GM12874 (cell line): ENCODE measurements at regions not wholly inside any gene's neighbourhood (a gene's known extent, or its start where the extent isn't known, plus 50 kb on each side); places are given as distances from the start of the nearest gene placed in this dataset.

Experiments used
- TF ChIP-seq, protein P1 (sequence below): IDR thresholded peaks from 2 replicates; pipeline ENCODE4 v1.5.1; 2011; ENCODE audit warnings: low read depth, mild to moderate bottlenecking, control low read depth, low read length, moderate library complexity; ENCODE audit not compliant: insufficient read depth

DNA sequence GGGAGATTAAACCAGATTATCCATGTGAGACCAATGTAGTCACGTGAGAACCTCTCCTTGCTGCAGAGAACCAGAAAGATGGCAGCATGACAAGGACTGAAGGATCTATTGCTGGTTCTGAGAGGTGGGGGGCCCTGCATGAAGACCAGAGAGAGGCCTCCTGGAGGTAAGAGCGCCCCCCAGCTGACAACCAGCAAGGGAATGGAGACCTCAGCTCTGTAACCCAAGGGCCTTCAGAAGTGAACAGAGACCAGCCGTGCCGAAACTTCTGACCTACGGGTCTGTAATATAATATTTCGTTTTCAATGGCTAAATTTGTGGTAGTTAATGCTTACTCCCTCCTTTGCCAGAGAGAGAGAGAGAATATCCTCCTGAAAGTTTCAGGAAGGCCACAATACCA lies 524.1 kb upstream of the TBX3 start:
- TF ChIP-seq, protein P1, sequence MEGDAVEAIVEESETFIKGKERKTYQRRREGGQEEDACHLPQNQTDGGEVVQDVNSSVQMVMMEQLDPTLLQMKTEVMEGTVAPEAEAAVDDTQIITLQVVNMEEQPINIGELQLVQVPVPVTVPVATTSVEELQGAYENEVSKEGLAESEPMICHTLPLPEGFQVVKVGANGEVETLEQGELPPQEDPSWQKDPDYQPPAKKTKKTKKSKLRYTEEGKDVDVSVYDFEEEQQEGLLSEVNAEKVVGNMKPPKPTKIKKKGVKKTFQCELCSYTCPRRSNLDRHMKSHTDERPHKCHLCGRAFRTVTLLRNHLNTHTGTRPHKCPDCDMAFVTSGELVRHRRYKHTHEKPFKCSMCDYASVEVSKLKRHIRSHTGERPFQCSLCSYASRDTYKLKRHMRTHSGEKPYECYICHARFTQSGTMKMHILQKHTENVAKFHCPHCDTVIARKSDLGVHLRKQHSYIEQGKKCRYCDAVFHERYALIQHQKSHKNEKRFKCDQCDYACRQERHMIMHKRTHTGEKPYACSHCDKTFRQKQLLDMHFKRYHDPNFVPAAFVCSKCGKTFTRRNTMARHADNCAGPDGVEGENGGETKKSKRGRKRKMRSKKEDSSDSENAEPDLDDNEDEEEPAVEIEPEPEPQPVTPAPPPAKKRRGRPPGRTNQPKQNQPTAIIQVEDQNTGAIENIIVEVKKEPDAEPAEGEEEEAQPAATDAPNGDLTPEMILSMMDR = no peak

DNA sequence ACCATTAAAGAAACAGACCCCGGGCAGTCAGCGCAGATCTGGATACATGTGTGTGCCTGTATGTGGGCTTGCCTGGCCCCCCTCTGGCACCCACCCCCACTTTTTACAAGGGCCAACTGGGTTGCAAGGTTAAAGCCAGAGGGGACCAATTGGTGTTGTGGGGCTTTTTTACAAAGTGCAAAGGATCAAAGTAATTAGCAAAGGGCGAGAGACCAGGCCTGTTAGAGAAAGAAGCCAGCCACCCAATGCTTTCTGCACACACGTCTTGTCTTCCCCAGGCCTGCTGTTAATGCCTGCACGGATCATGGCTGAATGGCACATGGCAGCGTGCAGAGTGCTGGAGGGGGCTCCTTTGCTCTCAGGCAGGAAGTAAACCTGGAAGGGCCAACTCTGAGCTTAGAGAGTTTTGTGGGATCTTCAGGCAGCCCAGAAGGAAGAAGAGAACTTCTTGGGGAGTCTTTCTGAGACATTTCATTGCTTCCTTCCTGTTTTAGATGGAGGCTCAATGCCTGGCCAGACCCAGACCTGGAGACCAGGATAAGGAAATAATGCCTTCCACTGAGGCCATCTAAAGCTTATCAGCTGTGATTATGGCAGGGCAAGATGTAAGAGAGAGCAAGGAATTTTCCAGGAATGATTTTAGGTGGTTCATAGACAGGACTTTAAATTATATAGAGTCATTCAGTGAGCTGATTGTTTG lies 523.4 kb upstream of the TBX3 start:
- TF ChIP-seq, protein P1 = no peak

DNA sequence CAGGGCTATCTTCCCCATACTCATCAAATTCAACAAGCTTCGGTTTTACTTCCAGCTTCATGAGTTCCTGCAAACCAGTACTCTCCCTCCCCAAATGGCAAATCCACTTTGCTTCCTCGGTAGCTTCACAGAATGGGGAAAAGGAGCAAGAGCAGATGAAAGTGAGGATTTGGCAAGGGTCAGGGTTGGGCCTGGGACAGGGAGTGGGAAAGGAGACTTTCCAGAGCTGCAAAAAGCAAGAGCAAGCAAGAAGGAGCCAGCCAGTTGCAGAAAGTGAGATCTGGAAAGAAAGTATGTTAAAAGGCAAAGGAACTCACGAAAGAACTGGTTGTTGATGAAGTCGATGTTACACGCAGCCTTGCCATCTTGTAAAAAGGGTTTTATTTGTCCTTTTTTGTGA lies 522.8 kb upstream of the TBX3 start:
- TF ChIP-seq, protein P1 = no peak

DNA sequence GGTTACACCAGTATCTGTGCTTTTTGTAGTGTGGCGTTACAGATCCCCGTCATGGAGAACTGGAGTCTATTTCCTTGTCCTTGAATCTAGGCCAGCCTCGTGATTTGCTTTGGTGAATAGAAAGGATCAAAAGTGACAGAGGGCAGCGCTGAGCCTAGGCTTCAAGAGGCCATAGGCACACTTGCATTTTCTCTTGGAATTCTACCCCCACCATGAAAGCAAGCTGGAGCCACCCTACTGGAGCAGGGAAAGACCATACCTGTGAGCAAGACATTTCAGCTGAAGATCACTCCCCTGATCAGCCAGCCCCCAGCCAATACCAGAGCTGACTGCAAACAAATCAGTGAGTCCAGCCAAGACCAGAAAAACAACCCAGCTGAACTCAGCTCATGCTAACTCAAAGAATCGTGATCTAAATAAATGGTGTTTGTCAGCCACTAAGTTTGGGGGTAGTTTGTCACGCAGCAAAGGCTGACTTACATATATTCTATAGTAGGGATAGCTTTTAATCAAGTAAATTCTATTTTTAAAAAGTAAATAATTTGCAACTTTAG lies 521.9 kb upstream of the TBX3 start:
- TF ChIP-seq, protein P1 = no peak

DNA sequence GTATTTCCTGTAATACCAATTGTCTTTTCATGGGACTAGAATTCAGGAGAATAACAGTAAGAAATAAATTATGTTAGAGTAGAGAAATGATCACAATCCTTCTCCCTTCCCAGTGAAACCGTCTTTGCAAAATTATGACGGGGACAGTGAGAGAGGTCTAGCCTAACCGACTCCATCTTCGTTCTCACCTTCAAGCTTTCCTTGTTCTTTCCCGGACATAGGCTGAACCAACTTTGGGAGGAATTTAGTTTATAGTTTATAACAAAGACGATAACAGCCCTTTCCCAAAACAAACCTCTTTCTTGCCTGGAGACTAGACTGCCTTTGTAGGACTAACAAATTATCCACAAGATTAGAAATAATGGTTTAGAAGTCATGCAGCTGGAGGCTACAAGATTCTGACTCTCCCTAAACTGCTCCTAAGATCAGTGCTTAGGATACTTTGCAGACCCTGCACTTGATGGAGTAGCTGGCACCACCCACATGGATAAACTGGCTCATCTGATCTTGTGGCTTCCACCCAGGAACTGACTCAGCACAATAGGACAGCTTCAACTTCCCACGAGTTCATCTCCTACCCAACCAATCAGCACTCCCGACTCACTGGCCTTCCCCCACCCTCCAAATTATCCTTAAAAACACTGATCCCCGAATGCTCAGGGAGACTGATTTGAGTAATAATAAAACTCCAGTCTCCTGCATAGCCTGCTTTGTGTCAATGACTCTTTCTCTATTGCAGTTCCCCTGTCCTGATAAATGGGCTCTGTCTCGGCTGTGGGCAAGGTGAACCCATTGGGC lies 521.2 kb upstream of the TBX3 start:
- TF ChIP-seq, protein P1 = no peak

DNA sequence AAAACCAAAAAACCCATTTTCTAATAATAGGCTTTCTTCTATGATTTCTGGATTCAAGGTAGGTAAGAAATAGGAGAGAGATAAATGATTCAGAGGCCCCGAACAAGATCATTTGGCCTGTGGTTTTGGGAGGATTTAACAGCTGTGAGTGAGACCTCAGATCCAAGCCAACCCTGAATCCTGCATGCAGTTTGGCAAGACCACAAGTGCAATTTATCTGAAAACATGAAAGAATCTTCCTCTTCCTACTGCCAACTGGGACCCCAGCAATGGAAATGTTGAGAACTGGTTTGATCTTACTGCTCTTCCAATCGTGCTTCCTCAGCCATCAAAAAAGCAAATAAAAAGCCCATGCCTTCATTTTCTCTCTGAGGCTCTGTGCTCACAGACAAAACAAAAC lies 519.7 kb upstream of the TBX3 start:
- TF ChIP-seq, protein P1 = no peak

DNA sequence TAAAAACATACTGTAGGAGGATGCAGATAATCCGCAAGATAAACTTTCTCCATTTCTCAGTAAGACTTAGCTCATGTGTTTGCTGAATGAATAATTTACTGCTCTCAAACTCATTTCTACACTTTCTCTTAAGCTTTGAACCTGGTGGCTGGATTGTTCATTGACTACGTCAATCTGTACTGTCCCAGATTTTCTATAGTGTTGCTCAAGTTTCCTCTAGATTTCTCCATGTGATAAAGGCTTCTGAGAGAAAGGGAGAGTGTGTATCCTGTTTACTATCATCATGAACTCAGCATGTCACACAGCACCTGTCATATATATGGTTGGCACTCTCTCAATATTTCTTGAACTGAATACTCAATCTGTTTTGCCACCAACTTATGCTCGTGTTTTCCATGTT lies 518.0 kb upstream of the TBX3 start:
- TF ChIP-seq, protein P1 = no peak
